HCT116 (cell line): ENCODE measurements at regions not wholly inside any gene's neighbourhood (a gene's known extent, or its start where the extent isn't known, plus 50 kb on each side); places are given as distances from the start of the nearest gene placed in this dataset.

Experiments
- CEBPB ChIP-seq: IDR thresholded peaks from 2 replicates; pipeline ENCODE4 v1.6.1; 2012; ENCODE audit warnings: low read depth
- CTCF ChIP-seq, 3 experiments: fragments of 200-600 bp in 1 of 3; sonication (generic) in 1 of 3; IDR thresholded peaks in 2 of 3; conservative IDR thresholded peaks in 1 of 3; 2 replicates each; pipeline ENCODE4 v1.5.1; 2012 to 2017; ENCODE audit warnings: low read depth in 2 of 3, low read length in 2 of 3, antibody characterized with exemption in 1 of 3, borderline replicate concordance in 1 of 3, control low read depth in 1 of 3, mild to moderate bottlenecking in 1 of 3, mixed read lengths in 1 of 3, mixed run types in 1 of 3, moderate library complexity in 1 of 3; ENCODE audit not compliant: insufficient read depth in 1 of 3
- EGR1 ChIP-seq: IDR thresholded peaks from 2 replicates; pipeline ENCODE4 v1.6.1; 2012; ENCODE audit warnings: low read depth
- EZH2phosphoT487 ChIP-seq: fragments of 200-600 bp; IDR thresholded peaks from 2 replicates; pipeline ENCODE4 v1.6.1; 2018; ENCODE audit warnings: antibody characterized with exemption, borderline replicate concordance
- POLR2A ChIP-seq: IDR thresholded peaks from 2 replicates; pipeline ENCODE4 v1.7.0; 2011; ENCODE audit warnings: borderline replicate concordance; ENCODE audit not compliant: insufficient read depth, insufficient read length; ENCODE audit errors: extremely low read depth
- REST ChIP-seq: IDR thresholded peaks from 2 replicates; pipeline ENCODE4 v1.6.1; 2012; ENCODE audit warnings: low read depth
- SIN3A ChIP-seq: IDR thresholded peaks from 2 replicates; pipeline ENCODE4 v1.6.1; 2012; ENCODE audit warnings: low read depth
- SP1 ChIP-seq: IDR thresholded peaks from 2 replicates; pipeline ENCODE4 v1.6.1; 2012; ENCODE audit warnings: low read depth
- ZNF274 ChIP-seq: fragments of 200-500 bp; sonication (Bioruptor generic); IDR thresholded peaks from 2 replicates; pipeline ENCODE4 v1.6.1; 2014; ENCODE audit warnings: mild to moderate bottlenecking, low read depth, low read length, inconsistent platforms

GRCh38 chr10:111765216-111765615 lies 418.3 kb downstream of the GPAM start:
- TF ChIP-seq SIN3A: no peak
- TF ChIP-seq POLR2A: no peak
- TF ChIP-seq CTCF (IDR thresholded peaks at IDR 0.05 in 2 of 3, conservative IDR thresholded peaks at IDR 0.05 in 1 of 3; ENCODE audit: borderline replicate concordance in 1 of 3, insufficient read depth in 1 of 3, low read depth in 2 of 3, low read length in 2 of 3): no peak
- TF ChIP-seq EZH2phosphoT487: no peak
- TF ChIP-seq ZNF274: no peak
- no peak for TF ChIP-seq EGR1
- TF ChIP-seq CEBPB: no peak
- TF ChIP-seq REST: no peak
- TF ChIP-seq SP1: no peak
